ENCODE measurements at regions not wholly inside any gene's neighbourhood (a gene's known extent, or its start where the extent isn't known, plus 50 kb on each side); places are given as distances from the start of the nearest gene placed in this dataset.

- TF ChIP-seq, protein P1, sequence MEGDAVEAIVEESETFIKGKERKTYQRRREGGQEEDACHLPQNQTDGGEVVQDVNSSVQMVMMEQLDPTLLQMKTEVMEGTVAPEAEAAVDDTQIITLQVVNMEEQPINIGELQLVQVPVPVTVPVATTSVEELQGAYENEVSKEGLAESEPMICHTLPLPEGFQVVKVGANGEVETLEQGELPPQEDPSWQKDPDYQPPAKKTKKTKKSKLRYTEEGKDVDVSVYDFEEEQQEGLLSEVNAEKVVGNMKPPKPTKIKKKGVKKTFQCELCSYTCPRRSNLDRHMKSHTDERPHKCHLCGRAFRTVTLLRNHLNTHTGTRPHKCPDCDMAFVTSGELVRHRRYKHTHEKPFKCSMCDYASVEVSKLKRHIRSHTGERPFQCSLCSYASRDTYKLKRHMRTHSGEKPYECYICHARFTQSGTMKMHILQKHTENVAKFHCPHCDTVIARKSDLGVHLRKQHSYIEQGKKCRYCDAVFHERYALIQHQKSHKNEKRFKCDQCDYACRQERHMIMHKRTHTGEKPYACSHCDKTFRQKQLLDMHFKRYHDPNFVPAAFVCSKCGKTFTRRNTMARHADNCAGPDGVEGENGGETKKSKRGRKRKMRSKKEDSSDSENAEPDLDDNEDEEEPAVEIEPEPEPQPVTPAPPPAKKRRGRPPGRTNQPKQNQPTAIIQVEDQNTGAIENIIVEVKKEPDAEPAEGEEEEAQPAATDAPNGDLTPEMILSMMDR (IDR thresholded peaks at IDR 0.05) = no peak
- TF ChIP-seq POLR2AphosphoS5 (IDR thresholded peaks at IDR 0.05) = no peak
- no peak for TF ChIP-seq POLR2A (IDR thresholded peaks at IDR 0.05)
Observed at GRCh38 chr6:157753291-157753690, 69.8 kb upstream of the SNX9 start.

Data from gastroesophageal sphincter (tissue), 3 donors.